C1 segment of cervical spinal cord (tissue), 14 donors: ENCODE measurements at regions not wholly inside any gene's neighbourhood (a gene's known extent, or its start where the extent isn't known, plus 50 kb on each side); places are given as distances from the start of the nearest gene placed in this dataset.

Source experiments
- DNase-seq, 14 donors: peaks; one replicate each; lab custom pipeline; 2025; lab: John Stamatoyannopoulos, UW

DNA sequence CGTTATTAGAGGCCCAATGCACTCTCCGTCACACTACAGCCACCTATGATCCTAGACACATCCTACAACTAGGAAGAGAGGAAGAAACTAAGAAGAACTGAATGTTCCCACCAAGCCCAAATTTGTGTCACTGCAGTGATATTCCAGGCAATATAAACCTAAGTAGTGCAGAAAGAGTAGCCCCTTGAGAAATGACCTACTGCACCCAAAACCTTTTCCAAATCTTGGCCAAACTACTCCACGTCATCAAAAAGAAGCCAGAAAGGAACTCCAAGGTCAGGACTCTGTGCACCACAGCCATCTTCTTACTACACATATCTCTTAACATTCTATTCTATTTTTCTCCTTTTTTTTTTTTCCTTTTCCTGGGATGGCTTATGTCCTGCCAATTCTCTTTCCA lies 60.2 kb downstream of the ADAMTS1 start:
- no peak for DNase-seq

DNA sequence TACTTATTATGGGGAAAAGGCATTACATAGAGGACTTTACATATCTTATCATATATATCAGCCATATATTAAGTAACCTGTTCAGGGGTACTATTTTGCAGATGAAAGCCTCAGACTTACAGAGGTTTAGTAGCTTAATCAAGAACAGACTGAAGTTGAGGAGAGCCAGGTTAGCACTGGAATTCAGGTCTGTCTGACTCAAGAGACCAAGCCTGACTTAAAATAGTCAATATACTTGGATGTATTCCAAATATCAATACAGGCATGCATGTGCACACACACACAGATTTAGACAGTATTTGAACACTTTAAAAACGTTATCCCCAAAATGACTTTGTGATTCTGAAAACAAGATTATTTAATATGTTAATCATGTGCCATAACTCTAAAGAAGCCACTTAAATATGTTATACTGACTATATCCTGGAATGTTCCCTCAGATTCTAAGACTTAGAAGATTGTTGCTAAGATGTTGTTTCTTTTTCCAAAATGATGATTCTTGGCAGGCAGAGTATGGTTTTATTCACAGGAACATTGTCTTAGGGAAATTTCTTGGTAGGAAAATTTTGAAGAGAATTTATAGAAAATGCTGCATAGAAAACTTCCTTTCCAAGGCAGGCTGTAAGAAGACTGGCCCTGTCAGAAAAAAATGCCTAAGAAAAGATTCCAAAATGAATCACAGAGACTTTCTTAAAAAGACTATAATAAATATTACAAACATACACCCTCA lies 61.6 kb downstream of the ADAMTS1 start:
- DNase-seq: no peak

DNA sequence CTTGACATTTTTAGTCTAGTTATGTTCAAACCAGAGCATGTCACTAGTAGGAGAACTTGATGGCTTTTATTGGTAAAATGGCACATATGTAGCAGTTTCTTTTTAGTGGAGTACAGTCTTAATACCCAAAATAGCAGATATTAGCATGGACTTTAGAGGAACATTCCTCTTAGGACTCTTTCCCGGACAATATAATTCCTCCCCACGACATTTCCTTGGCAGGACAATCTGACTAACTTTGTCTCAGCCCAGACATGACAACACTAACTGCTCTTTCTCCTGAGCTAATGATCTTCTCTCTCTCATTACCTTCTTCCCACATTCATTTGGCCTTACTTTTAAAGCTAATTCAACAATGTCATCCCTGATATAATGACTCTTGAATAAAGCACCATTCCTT lies 62.5 kb downstream of the ADAMTS1 start:
- no peak for DNase-seq

DNA sequence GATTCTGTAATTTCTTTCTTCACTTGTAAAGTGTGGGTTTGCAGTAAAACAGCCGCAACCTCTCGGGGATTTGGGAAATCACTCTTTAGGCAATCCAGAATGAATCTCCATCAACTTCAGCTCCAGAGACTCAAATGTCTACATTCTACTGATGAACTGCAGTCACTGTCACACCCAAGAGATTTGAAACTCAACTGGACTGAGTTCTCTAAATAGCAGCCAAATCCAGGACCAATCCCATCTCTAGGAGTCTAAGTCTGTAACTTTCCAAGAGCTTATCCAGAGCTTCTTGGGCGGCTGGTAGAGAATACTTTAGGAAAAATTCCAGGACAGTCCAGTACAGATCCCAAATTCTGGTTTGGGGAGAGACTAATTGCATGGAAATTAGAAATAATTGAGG lies 62.9 kb downstream of the ADAMTS1 start:
- DNase-seq: no peak

DNA sequence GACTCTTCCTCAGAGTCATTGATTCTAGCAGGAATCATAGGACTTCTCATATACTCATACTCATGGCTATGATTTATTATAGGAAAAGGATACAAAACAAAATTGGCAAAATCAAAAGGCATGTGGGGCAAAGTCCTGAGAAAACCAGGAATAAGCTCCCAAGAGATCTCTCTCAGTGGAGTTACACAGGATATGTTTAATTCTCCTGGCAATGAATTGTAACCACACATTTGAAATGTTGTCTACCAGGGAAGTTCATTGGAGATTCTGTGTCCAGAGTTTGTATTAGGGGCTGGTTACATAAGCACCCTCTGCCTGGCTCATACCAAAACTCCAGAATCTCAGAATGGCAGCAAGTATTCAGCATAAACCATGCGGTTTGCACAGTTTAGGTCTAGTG lies 63.9 kb downstream of the ADAMTS1 start:
- DNase-seq: no peak

DNA sequence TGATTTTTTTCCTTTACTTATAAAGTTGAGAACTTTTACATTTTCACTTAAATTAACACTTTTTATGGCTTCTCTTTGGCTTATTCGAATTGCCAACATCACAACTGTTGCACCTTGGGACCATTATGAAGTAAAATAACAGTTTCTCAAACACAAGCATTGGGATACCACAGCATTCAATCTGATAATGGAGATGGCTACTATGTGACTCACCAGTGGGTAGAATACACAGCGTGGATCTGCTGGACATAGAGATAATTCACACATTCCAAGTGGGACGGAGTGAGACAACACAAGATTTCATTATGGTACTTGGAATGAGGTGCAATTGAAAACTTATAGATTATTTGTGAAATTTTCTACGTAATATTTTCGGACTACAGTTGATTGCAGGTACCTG lies 68.0 kb downstream of the ADAMTS1 start:
- DNase-seq: no peak

DNA sequence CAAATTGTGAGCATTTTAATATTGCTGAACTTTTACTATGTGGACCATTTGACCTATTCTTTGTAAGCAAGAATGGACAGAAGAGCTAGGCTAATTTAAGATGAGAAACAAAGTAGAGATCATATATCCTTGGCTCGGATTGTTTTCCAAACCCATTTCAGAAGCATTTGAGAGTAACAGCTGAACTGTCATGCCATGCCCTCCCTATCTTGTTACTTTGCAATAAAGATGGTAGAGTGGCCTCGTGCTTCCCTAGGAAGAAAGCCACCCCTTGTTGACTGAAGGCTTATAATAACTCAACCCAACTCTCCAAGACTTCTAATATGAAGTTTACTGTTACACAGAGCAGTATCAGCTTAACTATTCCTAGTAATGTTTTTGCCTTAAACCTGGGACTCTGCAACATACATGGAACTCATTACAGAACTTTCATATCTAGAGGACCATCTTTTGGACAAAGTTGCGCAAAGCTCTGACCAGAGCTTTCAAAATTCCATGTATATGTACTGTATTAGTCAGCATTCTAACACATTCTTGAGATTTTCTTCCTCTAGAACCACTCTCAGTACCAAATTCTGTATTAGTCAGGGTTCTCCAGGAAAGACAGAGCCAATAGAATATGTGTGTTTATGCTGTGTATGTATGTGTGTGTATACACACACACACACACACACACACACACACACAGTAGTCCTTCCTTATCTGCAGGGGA lies 68.7 kb downstream of the ADAMTS1 start:
- no peak for DNase-seq

DNA sequence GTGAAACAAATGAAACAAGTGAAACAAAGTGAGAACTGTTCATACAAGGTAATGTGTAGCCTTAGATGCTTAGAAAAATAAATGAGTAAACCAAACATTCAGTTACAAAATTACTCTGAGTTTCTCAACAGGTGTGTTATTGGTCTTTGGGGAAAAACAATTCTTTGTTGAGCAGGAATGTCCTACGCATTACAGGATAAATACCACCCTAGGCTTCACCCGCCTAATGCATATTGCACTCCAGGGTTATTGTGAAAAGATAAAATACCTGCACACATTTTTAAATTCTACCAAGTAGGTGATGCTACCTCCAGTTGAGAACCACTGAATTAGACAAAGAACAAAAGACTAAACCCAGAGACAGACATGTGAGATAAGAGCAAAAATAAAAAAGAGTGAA lies 72.2 kb downstream of the ADAMTS1 start:
- no peak for DNase-seq

DNA sequence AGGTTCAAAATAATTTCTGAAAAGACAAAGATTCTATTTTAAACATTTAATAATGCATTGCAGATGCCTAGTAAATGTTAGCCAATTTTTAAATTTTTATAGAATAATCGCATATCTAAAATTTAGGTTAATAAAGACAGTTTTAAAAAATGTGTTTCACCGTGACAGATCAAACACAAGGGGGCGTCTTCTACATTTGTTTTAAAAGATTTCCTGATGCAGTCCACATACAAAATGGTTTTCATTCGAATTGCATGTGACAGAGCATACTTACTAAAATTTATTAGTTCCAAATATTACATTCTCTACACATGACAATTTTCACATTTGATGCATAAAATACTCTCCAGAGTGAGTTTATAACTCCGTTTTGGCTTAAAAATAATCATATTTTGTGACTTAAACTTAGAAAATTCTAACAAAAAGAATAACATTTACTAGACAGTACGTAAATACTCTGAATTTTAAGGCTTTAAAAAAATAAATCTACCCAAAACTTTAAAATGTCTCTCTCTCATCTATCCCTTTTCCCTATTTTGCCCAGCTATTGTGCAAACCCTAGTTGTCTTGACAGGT lies 75.5 kb downstream of the ADAMTS1 start:
- DNase-seq: peak in 1 of 14 donors; percentile 2

DNA sequence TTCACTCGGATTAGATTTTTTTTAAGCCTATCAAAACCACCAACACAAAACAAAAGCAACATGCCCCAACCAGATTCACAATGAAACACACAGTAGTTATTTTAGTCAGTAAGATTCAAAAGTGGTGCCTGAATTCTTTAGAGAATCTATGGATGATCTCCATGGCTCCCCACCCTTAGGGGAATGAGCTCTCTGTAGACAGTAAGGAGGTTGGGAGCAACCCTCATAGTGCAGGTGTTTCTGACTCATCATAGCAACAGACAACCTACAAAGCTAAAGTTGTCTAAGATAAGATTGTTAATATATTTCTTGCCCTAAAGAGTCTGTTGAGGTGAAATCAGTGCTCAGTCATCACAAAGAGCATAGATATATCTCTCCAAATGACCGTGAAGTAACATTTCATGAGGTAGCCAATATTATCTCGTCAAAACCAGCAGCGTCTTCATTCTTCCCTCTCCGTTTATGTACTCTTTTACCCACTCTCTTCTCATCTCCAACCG lies 78.3 kb downstream of the ADAMTS1 start:
- no peak for DNase-seq

DNA sequence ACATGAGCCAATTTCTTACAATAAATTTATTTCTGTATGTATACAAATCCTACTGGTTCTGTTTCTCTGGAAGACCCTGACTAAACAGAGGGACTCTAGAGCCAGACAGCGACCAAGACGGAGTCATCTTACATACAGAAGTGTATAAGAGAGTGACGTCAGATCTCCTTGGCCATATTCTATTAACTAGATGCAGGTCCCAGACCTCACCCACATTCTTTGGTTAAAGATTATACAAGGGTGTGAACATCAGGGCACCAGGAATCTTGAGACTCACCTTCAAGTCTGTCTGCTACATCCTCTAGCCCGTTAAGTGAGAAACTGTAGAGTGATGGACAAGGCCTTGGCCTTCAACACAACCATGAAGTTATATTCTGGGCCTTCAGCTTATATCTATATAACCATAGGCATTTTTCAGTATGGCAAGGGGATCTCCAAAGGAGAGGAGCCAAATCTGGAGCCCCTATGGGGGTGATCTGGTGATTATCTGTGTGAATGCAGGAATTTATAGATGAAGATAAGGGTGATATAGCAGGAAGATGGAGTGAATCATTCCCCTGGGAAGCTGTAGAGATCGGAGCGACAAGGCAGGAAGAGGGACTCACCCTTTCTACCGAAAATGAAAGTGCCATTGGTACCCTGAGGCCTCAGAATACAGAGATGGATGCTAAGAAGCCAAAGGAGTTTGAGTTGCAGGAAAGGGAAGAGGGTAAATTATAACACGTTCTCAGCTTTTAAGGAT lies 83.9 kb downstream of the ADAMTS1 start:
- DNase-seq: no peak

DNA sequence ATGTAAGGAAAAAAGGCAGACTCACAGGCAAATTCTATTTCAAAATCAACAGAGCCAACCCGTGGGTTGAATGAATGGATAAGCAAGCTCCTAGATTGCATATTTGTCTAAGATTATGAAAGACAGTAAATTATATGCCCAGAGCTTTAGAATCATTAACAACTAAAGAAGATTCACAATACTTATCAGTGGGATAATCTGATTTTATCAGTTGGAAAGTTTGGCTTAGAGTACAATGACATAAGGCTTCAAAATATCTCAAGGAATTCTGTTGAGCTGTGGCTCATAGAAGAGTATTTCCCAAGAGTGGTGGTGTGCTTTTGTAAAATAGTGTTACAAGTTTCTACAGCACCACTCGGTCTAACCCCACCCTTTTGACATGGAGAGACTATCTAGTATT lies 85.5 kb downstream of the ADAMTS1 start:
- no peak for DNase-seq

DNA sequence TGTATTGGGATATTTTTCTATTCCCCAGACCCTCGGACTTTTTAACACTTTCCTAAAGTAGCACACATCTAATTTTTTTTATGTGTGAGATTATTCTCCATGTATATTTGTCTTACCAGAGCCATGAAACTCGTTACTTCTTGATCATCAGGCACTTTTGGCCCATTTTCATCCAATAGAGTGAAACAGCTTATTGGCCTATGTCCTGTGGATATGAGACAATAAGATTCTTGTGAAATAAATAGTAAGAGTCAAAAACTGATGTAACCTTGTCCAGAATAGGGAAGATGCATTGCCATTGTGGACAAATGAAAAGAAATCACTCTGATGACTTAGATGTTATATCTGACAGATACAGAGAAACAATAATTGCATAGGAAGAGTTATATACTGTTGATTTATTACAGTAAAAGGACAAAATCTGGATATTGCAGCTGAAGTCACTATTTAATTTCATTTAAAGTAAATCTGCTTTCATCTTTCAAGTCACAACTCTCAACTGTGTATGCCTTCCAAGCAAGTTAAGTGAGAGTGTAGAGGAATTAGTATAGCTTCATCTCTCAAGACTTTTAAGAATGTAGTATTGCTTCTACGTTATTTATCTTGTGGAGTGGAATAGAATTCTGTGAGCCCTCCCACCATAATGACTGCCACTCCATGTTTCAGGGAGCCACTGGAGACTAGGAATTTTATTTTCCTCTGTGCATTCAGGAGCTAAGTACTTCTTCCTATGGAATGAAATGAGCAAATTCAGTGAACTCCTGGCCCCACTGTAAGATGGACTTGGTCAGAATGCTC lies 86.9 kb downstream of the ADAMTS1 start:
- no peak for DNase-seq

DNA sequence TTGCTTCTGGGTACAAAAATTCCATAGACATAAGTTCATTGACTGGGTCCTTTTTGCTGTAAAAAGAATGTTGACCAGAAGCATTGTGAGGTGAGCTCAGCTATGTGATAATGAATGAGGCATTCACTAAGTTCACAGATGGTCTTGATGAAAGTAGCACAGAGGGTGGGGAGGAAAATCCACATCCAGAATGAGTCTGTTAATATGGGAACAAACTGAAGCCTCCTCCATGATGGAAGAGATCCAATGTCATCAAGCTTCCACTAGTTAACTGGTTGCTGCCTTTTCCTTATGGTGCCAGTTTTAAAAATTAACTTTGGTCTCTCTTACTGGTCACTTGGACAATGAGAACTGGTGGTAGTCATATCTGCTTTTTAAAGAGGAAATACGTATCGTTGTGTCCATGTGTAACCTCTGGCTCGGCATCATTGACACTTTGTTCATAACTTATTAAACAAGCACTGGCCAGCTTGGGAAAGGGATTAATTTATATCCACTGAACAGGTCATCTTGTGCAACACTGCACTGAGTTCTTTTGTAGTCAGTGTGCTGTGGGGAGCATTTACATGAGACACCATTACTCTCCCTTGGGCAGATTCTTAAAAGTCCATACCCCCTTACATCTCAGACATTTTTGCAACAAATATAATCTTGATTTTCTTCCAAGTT lies 88.6 kb downstream of the ADAMTS1 start:
- DNase-seq: no peak

DNA sequence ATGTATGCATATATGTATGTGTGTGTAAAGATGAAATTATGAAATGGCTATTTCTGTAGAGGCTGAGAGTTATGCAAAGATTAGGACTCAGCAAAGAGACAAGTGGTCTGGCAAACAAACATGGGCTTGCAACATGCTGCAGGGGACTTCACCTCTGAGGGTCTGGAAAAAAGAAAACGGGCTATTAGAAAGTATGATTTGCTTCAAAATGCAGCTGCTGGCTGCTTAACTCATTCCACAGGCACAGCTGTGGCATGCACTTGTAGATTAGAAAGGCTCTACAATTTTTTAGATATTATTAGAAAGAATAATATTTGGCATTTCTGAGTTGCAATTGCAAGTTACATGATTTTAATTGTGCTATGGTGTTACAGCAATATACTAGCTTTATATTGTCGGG lies 90.4 kb downstream of the ADAMTS1 start:
- no peak for DNase-seq

DNA sequence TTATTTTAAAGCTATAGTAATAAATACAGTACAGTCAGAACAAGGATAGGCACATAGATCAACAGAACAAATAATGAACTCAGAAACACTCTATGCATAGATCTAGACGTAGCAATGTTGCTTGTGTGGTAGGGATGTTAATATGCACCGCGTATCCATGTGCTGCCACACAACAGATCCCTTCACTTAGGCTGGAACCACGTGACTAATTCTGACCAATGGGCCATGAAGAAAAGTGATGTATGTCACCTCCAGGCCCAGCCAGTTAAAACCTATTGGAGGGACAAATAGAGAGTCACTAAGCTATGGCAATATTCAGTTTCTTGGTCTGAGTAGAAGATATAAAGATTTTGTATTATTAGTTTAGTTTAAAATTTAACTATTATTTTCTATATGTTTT lies 91.4 kb downstream of the ADAMTS1 start:
- DNase-seq: no peak

DNA sequence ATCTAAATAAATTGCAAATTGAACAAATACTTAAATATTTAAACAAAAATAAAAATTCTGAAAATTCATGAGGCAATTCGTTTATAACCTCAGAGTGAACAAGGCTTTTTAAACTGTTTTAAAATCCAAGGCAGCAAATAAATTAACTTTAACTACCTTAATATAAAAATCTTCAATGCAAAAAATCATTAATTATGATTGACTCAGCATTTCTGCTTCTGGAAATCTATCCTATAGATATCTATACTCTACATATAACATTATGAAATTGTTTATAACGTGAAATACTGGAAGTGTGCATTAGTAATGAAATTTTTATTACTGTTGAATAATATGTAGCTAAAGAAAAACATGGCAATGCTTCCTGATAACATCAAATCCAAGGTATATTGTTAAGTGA lies 92.4 kb downstream of the ADAMTS1 start:
- no peak for DNase-seq

DNA sequence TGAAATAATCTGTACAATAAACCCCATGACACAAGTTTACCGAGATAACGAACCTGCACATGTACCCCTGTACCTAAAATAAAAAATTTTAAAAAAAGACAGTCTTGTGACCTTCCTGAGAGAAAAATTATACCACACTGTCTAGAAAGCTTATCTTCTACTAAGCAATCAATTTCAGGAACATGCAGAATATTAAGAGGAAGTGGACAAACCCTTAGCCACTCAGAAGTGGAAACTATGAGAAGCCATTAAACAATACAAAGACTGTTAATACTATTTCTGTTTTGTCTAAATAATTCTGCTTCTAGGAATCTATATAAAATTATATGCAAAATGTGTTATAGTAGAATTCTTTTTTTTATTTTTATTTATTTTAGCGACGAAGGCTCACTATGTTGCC lies 93.9 kb downstream of the ADAMTS1 start:
- no peak for DNase-seq

DNA sequence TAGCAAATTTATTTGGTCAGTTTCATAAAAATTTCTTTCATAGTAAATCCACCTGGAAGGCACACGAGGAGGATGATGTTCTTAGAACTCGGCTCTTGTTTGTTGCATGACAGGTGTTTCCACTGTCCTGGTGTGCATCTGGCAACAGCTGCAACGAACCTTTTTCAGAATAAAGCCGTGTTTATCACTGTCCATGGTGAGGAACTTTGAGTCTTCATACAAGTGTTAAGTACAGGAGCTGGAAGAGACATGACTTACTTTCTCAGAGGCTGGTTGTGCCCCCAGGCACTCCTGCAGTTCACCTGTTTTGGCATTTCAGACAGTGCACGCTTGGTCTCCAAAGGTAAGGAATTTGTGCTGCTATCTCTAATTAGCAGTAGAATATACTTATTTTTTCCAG lies 97.1 kb downstream of the ADAMTS1 start:
- DNase-seq: no peak

DNA sequence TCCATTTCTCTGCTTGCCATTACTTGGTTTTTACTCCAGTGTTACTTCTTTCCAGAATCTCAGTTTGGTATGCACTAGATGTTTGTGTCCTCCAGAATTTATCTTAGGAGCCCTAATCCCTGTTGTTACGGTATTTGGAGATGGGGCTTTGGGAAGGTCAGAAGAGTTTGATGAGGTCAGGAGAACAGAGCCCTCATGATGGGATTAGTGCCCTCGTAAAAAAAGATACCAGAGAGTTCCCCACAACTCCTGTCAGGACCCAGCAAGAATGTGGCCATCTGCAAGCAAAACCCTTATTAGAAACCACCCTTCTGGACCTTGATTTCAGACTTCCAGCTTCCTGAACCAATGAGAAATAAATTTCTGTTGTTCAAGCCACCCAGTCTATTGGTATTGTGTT lies 98.0 kb downstream of the ADAMTS1 start:
- no peak for DNase-seq

DNA sequence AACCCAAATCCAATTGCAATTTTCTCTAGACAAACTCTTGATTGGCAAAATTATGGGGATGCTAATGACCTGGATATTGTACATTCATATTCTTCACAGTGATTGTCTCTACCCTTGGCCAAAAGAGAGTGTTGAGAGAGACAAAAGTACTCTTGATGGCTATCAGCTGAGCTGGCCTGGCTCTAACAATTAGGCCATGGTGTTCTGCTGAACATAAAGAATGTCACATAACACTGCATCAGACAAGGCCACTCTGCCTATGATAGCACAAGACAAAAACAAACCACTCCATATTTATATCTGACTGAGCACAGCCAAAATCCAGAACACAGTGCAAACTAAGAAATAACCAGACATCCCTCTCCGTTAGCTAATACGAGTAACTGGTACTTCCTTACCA lies 101.7 kb downstream of the ADAMTS1 start:
- DNase-seq: peak in 3 of 14 donors; percentile 5 to 27 (median 16)
